NCI-H2081 treated with DMSO at 0.1 percent for 48 hours (cell line): ENCODE measurements at regions not wholly inside any gene's neighbourhood (a gene's known extent, or its start where the extent isn't known, plus 50 kb on each side); places are given as distances from the start of the nearest gene placed in this dataset.

Source experiments
- DNase-seq: peaks from one replicate; lab custom pipeline; 2025; lab: John Stamatoyannopoulos, UW

GRCh38 chr1:181326348-181326747, 157.0 kb upstream of the CACNA1E start:
- DNase-seq: no peak

GRCh38 chr1:181327796-181328195, 155.5 kb upstream of the CACNA1E start:
- no peak for DNase-seq

- DNase-seq: no peak
These were observed 148.6 kb upstream of the CACNA1E start for GRCh38 chr1:181334724-181335123.

- DNase-seq: no peak
These were observed 147.7 kb upstream of the CACNA1E start for GRCh38 chr1:181335631-181336030.

GRCh38 chr1:181341026-181341632, 142.2 kb upstream of the CACNA1E start:
- DNase-seq: no peak

GRCh38 chr1:181344091-181344490, 139.2 kb upstream of the CACNA1E start:
- DNase-seq: no peak

GRCh38 chr1:181345146-181345545, 138.2 kb upstream of the CACNA1E start:
- DNase-seq: no peak

GRCh38 chr1:181347495-181348390, 135.6 kb upstream of the CACNA1E start:
- DNase-seq: no peak

GRCh38 chr1:181349512-181349911, 133.8 kb upstream of the CACNA1E start:
- no peak for DNase-seq

- no peak for DNase-seq
These were observed 133.2 kb upstream of the CACNA1E start for GRCh38 chr1:181350131-181350530.

- DNase-seq: no peak
These were observed 131.6 kb upstream of the CACNA1E start for GRCh38 chr1:181351740-181352139.

- DNase-seq: no peak
These were observed 130.6 kb upstream of the CACNA1E start for GRCh38 chr1:181352695-181353094.

- DNase-seq: no peak
These were observed 129.8 kb upstream of the CACNA1E start for GRCh38 chr1:181353526-181353925.

- DNase-seq: no peak
These were observed 128.5 kb upstream of the CACNA1E start for GRCh38 chr1:181354865-181355264.

- DNase-seq: no peak
These were observed 126.6 kb upstream of the CACNA1E start for GRCh38 chr1:181356505-181357340.

- DNase-seq: no peak
These were observed 124.3 kb upstream of the CACNA1E start for GRCh38 chr1:181359012-181359411.

- no peak for DNase-seq
These were observed 118.5 kb upstream of the CACNA1E start for GRCh38 chr1:181364801-181365200.

- DNase-seq: no peak
These were observed 116.4 kb upstream of the CACNA1E start for GRCh38 chr1:181366910-181367309.

GRCh38 chr1:181369416-181369815, 113.9 kb upstream of the CACNA1E start:
- DNase-seq: no peak

- DNase-seq: no peak
These were observed 99.6 kb upstream of the CACNA1E start for GRCh38 chr1:181383695-181384094.

- no peak for DNase-seq
These were observed 97.0 kb upstream of the CACNA1E start for GRCh38 chr1:181386340-181386739.

- DNase-seq: no peak
These were observed 96.4 kb upstream of the CACNA1E start for GRCh38 chr1:181386951-181387350.

- DNase-seq: no peak
These were observed 95.6 kb upstream of the CACNA1E start for GRCh38 chr1:181387702-181388101.
